Ascending aorta (tissue), 2 donors: ENCODE measurements at regions not wholly inside any gene's neighbourhood (a gene's known extent, or its start where the extent isn't known, plus 50 kb on each side); places are given as distances from the start of the nearest gene placed in this dataset.

Source experiments
- DNase-seq, 2 donors: peaks; one replicate each; pipeline ENCODE4 v3.0.0-alpha.2; 2019; ENCODE audit warnings: low spot score in 2 of 2
- H3K27ac ChIP-seq, 2 donors: fragments of 200-600 bp; sonication (generic); one replicate each; pipeline ENCODE4 v1.5.1; 2016 to 2017; ENCODE audit warnings: mild to moderate bottlenecking in 1 of 2
- H3K27me3 ChIP-seq: fragments of 200-600 bp; sonication (generic); one replicate; pipeline ENCODE4 v1.5.1; 2017
- H3K36me3 ChIP-seq, 2 donors: fragments of 200-600 bp; sonication (generic); one replicate each; pipeline ENCODE4 v1.5.1; 2016
- H3K4me1 ChIP-seq, 2 donors: fragments of 200-600 bp; sonication (generic); one replicate each; pipeline ENCODE4 v1.5.1; 2016 to 2017; ENCODE audit warnings: mild to moderate bottlenecking in 1 of 2
- H3K4me3 ChIP-seq, 2 donors: fragments of 200-600 bp; sonication (generic); one replicate each; pipeline ENCODE4 v1.5.1; 2016 to 2017; ENCODE audit warnings: mild to moderate bottlenecking in 1 of 2
- H3K9me3 ChIP-seq, 2 donors: fragments of 200-600 bp; sonication (generic); one replicate each; pipeline ENCODE4 v1.5.1; 2016
- CTCF ChIP-seq, 3 experiments: fragments of 200-600 bp in 2 of 3; fragments of 450-650 bp in 1 of 3; sonication (generic) in 2 of 3; IDR thresholded peaks; one replicate each; pipeline ENCODE4 v1.5.1; 2016 to 2019; ENCODE audit warnings: antibody characterized with exemption in 3 of 3, mild to moderate bottlenecking in 1 of 3, moderate library complexity in 1 of 3
- intact Hi-C: fragments of 100-400 bp; cut with DNase I; formaldehyde crosslinking; loops from one replicate; pipeline ENCODE4 v1.15.1; 2023

DNA sequence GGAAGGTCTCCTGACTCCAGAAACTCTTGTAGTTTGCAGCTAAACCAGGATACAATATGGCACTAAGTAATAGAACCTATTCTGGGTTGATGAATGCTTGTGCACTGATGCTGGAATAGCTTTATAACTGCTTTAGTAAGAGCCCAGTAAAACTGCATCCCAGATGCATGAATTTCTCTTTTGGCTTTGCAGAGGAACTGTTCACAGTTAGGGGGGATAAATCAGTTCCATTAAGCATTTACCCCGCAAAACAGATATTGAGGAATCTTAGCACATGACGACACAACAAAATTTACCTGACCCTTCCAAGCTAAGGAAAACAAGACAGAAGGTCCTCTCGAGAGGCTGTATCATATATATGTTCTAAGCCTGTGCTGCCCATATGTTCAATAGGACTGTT is 457.4 kb downstream of the FOXG1 start:
- intact Hi-C loops, result no loop called here
- no peak for TF ChIP-seq CTCF (IDR thresholded peaks at IDR 0.05)

DNA sequence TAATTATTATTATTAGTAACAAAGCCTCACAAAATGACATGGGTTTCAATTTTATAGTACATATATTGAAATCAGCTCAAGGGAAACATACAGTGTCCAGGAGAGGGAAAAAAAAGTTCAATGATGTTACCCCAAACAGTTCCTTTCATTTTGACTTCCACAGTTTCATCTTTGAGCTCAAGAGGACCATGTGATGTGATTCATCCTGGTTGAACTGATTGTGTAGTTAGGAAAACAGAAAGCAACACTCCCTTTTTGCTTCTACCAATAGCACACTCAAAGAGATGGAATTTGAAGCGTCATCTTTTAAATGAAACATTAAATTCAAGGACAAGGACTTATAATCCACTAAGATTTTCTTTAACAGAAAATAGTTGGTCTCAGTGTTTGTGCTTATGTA is 461.0 kb downstream of the FOXG1 start:
- Histone ChIP-seq H3K27ac (no peak overlapping the region), H3K9me3 (no peaks in the 10 kb centered on the region), H3K27me3 (no peaks in the 10 kb centered on the region), H3K36me3 (no peaks in the 10 kb centered on the region), H3K4me3 (no peak overlapping the region), H3K4me1 (no peaks in the 10 kb centered on the region)
- DNase-seq, result no peak
- no peak for TF ChIP-seq CTCF (IDR thresholded peaks at IDR 0.05)
- intact Hi-C loops, result no loop called here

More for the DNA sequence above, 457.4 kb downstream of the FOXG1 start:
- Histone ChIP-seq H3K4me1 (no peaks in the 10 kb centered on the region), H3K27me3 (no peaks in the 10 kb centered on the region), H3K4me3 (no peak overlapping the region), H3K9me3 (no peaks in the 10 kb centered on the region), H3K36me3 (no peaks in the 10 kb centered on the region), H3K27ac (no peak overlapping the region)
- DNase-seq, result no peak

GRCh38 chr14:29232153-29232552 is 465.6 kb downstream of the FOXG1 start:
- Histone ChIP-seq H3K27ac (no peak overlapping the region), H3K27me3 (no peaks in the 10 kb centered on the region), H3K4me1 (no peaks in the 10 kb centered on the region), H3K36me3 (no peaks in the 10 kb centered on the region), H3K9me3 (no peaks in the 10 kb centered on the region), H3K4me3 (no peak overlapping the region)
- DNase-seq, result no peak
- intact Hi-C loops, result no loop called here
- TF ChIP-seq CTCF (IDR thresholded peaks at IDR 0.05), result no peak

GRCh38 chr14:29232711-29233110 is 466.1 kb downstream of the FOXG1 start:
- no peaks in the 10 kb centered on the region for H3K27me3 ChIP-seq
- no peak for TF ChIP-seq CTCF (IDR thresholded peaks at IDR 0.05)
- no peaks in the 10 kb centered on the region for H3K36me3 ChIP-seq
- DNase-seq, result no peak
- no peaks in the 10 kb centered on the region for H3K4me1 ChIP-seq
- no peak overlapping the region for H3K27ac ChIP-seq
- no peaks in the 10 kb centered on the region for H3K9me3 ChIP-seq
- no peak overlapping the region for H3K4me3 ChIP-seq
- intact Hi-C loops, result no loop called here

DNA sequence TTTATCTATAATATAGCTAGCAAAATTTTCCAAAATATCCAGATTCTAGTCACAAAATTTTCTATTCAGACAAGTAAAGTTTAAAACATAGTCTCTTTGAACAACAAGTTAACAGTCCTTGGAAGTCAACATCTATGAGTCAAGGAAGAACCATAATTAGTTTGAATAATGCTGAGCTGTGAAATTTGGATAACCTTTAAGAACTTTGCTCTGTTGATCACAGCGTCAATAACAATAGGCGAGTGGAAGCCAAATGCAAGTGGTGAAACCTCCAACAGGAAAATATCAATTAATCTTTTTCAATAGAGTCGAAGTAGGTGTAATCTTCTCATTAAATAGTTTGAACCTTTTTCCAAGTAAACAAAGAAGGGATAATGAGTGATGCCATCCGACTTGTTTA is 466.6 kb downstream of the FOXG1 start:
- Histone ChIP-seq H3K27me3 (no peaks in the 10 kb centered on the region), H3K9me3 (no peaks in the 10 kb centered on the region), H3K27ac (no peak overlapping the region), H3K4me1 (no peaks in the 10 kb centered on the region), H3K4me3 (no peak overlapping the region), H3K36me3 (no peaks in the 10 kb centered on the region)
- intact Hi-C loops, result no loop called here
- TF ChIP-seq CTCF (IDR thresholded peaks at IDR 0.05), result no peak
- DNase-seq, result no peak

DNA sequence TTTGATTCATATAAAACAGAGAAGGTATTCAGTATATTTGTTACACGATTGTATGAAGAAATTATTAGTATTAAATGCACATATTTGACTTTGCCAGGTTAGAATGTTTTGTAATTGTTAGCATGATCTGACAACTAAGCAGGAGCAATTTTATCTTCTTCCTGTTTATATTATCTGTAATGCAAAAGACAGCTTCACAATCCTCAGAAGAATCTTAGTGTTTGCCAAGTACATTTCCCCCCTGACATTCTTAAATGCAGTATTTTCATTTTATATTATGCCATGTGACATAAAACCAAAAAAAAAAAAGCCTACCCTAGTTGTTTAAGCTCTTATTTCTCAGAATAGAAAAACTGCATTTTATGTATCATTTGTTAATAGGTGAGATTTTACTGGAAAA is 469.4 kb downstream of the FOXG1 start:
- no peak overlapping the region for H3K27ac ChIP-seq
- no peak overlapping the region for H3K4me3 ChIP-seq
- no peaks in the 10 kb centered on the region for H3K27me3 ChIP-seq
- no peak for TF ChIP-seq CTCF (IDR thresholded peaks at IDR 0.05)
- H3K4me1 ChIP-seq, result no peaks in the 10 kb centered on the region
- no peaks in the 10 kb centered on the region for H3K9me3 ChIP-seq
- H3K36me3 ChIP-seq, result no peaks in the 10 kb centered on the region
- DNase-seq, result no peak
- intact Hi-C loops, result no loop called here
